Right atrium auricular region (tissue), 2 donors: ENCODE measurements at regions not wholly inside any gene's neighbourhood (a gene's known extent, or its start where the extent isn't known, plus 50 kb on each side); places are given as distances from the start of the nearest gene placed in this dataset.

ENCODE experiments used
- DNase-seq: peaks from one replicate; pipeline ENCODE4 v3.0.0-alpha.2; 2019; ENCODE audit warnings: low spot score
- H3K27ac ChIP-seq, 2 donors: fragments of 200-600 bp; sonication (generic); 1 replicate in 1 of 2; 2 replicates in 1 of 2; pipeline ENCODE4 v1.5.1; 2016 to 2019
- H3K27me3 ChIP-seq, 2 donors: fragments of 200-600 bp; sonication (generic); one replicate each; pipeline versions ENCODE4 v1.5.1 to v1.6.0; 2017 to 2019
- H3K36me3 ChIP-seq: fragments of 200-600 bp; sonication (generic); one replicate; pipeline ENCODE4 v1.5.1; 2016
- H3K4me1 ChIP-seq, 2 donors: fragments of 200-600 bp; sonication (generic); one replicate each; pipeline versions ENCODE4 v1.5.1 to v1.6.0; 2017 to 2019
- H3K4me3 ChIP-seq, 2 donors: fragments of 200-600 bp; sonication (generic); 1 replicate in 1 of 2; 2 replicates in 1 of 2; pipeline ENCODE4 v1.5.1; 2017 to 2019; ENCODE audit warnings: mild to moderate bottlenecking in 1 of 2, moderate library complexity in 1 of 2
- H3K9me3 ChIP-seq, 2 donors: fragments of 200-600 bp; sonication (generic); one replicate each; pipeline ENCODE4 v1.5.1; 2019
- TF ChIP-seq, protein P1 (sequence below), 2 donors: fragments of 200-600 bp; sonication (generic); IDR thresholded peaks; one replicate each; pipeline ENCODE4 v1.5.1; 2019; ENCODE audit warnings: antibody characterized with exemption in 2 of 2

GRCh38 chr20:47970282-47970903 lies 185.1 kb upstream of the SULF2 start:
- Histone ChIP-seq H3K27me3 (no peaks in the 10 kb centered on the region), H3K9me3 (no peaks in the 10 kb centered on the region), H3K4me3 (no peak overlapping the region), H3K27ac (no peak overlapping the region), H3K4me1 (peaks cover 0 to 12% of the 10 kb centered on the region in 2 donors), H3K36me3 (no peaks in the 10 kb centered on the region)
- DNase-seq = no peak
- TF ChIP-seq, protein P1, sequence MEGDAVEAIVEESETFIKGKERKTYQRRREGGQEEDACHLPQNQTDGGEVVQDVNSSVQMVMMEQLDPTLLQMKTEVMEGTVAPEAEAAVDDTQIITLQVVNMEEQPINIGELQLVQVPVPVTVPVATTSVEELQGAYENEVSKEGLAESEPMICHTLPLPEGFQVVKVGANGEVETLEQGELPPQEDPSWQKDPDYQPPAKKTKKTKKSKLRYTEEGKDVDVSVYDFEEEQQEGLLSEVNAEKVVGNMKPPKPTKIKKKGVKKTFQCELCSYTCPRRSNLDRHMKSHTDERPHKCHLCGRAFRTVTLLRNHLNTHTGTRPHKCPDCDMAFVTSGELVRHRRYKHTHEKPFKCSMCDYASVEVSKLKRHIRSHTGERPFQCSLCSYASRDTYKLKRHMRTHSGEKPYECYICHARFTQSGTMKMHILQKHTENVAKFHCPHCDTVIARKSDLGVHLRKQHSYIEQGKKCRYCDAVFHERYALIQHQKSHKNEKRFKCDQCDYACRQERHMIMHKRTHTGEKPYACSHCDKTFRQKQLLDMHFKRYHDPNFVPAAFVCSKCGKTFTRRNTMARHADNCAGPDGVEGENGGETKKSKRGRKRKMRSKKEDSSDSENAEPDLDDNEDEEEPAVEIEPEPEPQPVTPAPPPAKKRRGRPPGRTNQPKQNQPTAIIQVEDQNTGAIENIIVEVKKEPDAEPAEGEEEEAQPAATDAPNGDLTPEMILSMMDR (IDR thresholded peaks at IDR 0.05) = no peak

GRCh38 chr20:47969426-47969825 lies 184.1 kb upstream of the SULF2 start:
- Histone ChIP-seq H3K27ac (no peak overlapping the region), H3K27me3 (no peaks in the 10 kb centered on the region), H3K4me3 (no peak overlapping the region), H3K36me3 (no peaks in the 10 kb centered on the region), H3K9me3 (no peaks in the 10 kb centered on the region), H3K4me1 (peaks cover 0 to 12% of the 10 kb centered on the region in 2 donors)
- TF ChIP-seq, protein P1 (IDR thresholded peaks at IDR 0.05) = no peak
- no peak for DNase-seq

DNA sequence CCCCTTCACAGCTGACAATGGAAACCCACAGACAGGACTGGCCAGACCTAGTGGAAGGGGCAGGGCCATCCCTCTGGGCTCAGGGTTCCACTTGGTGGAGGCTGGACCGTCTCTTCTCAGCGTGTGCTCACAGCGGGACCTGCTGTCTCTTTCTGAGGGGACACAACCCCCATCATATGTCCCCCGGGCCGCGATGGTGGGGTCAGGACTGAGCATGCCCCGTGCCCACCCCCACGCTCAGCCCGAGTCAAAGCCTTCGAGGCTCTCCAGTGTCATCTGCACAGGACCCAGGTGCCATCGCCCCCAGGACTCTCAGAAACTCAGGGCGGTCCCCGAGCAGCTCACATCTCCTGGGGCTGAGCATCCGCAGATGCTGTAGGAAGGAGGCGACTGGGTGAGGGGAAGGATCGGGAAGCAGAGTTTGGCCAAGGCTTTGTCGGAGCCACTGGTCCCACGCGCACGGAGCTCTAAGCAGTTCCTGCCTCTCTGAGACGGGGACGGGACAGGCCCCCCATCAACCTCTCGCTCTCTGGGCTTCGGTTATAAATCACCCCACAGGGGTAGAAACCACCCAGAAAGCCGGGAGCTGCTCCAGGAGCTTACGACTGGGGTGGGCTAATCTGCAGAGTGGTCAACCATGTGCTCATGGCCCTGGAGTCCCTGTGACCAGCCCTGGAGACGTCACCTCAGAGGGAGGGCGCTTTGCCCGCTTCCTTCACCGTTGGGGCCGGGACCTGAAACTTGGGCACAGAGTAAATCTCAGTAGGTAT lies 183.4 kb upstream of the SULF2 start:
- Histone ChIP-seq H3K36me3 (no peaks in the 10 kb centered on the region), H3K27ac (no peak overlapping the region), H3K4me1 (peaks cover 0 to 12% of the 10 kb centered on the region in 2 donors), H3K27me3 (no peaks in the 10 kb centered on the region), H3K4me3 (no peak overlapping the region), H3K9me3 (no peaks in the 10 kb centered on the region)
- TF ChIP-seq, protein P1 (IDR thresholded peaks at IDR 0.05) = no peak
- DNase-seq = no peak

DNA sequence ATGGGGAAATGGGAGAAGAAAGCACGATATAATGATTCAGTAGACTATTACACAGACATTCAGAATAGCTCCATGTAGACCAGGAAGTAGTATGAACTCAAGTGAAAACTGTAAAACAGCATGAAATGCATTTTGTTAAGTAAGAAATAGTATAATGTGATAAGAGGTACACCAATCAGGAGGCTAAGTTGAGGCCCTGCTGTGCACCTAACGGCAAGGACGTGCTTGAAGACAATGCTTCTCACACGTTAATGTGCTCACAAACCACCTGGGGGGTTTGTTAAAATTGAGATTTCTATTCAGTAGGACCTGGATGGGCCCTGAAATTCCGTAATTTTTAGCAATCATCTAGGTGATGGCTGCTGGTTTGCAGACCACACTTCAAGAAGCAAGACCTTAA lies 178.9 kb upstream of the SULF2 start:
- Histone ChIP-seq H3K4me3 (no peak overlapping the region), H3K27me3 (no peaks in the 10 kb centered on the region), H3K27ac (no peak overlapping the region), H3K36me3 (no peaks in the 10 kb centered on the region), H3K9me3 (no peaks in the 10 kb centered on the region), H3K4me1 (no peaks in the 10 kb centered on the region)
- DNase-seq = no peak
- TF ChIP-seq, protein P1 (IDR thresholded peaks at IDR 0.05) = no peak

DNA sequence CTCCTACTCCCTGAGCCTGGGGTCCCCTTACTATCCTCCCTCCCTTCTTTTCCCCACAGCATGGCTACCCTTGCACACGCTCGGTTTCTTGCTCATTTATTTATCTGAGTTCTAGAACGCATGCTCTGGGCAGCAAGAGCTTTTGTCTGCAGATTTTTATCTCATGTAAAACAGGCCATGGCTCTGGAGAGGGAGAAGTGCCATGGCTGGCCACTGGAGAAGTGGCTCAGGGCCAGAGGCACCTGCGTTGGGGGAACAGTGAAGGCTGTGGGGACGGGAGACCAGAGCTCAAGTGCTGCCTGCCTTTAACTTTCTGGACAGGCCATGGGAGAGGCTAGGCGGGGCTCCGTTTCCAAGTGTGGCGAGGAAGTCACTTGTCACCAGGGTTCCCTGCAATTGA lies 177.7 kb upstream of the SULF2 start:
- Histone ChIP-seq H3K27ac (no peak overlapping the region), H3K4me3 (no peak overlapping the region), H3K4me1 (no peaks in the 10 kb centered on the region), H3K36me3 (no peaks in the 10 kb centered on the region), H3K27me3 (no peaks in the 10 kb centered on the region), H3K9me3 (no peaks in the 10 kb centered on the region)
- DNase-seq = no peak
- TF ChIP-seq, protein P1 (IDR thresholded peaks at IDR 0.05) = no peak
